SK-N-MC (cell line): ENCODE measurements at regions not wholly inside any gene's neighbourhood (a gene's known extent, or its start where the extent isn't known, plus 50 kb on each side); places are given as distances from the start of the nearest gene placed in this dataset.

Source experiments
- EZH2 ChIP-seq: fragments of 200-600 bp; sonication (generic); IDR thresholded peaks from one replicate; pipeline ENCODE4 v1.6.1; 2017; ENCODE audit warnings: antibody characterized with exemption
- FOXP2 ChIP-seq: optimal IDR thresholded peaks from 2 replicates; pipeline ENCODE3; 2011; ENCODE audit warnings: mild to moderate bottlenecking, moderate library complexity; ENCODE audit not compliant: insufficient read depth; ENCODE audit errors: extremely low read length, control extremely low read depth
- POLR2AphosphoS5 ChIP-seq: IDR thresholded peaks from 2 replicates; pipeline ENCODE4 v1.6.1; 2012; ENCODE audit warnings: mild to moderate bottlenecking, low read depth, low read length, borderline replicate concordance

GRCh38 chr4:4627906-4628305, 86.1 kb upstream of the STX18 start:
- TF ChIP-seq EZH2: no peak
- TF ChIP-seq POLR2AphosphoS5: no peak
- TF ChIP-seq FOXP2: no peak
